SK-N-SH (cell line): ENCODE measurements at regions not wholly inside any gene's neighbourhood (a gene's known extent, or its start where the extent isn't known, plus 50 kb on each side); places are given as distances from the start of the nearest gene placed in this dataset.

Source experiments
- CTCF ChIA-PET: fragments of 300-600, 350-600 bp; formaldehyde crosslinking; extraction: SDS; loops from one replicate; lab custom pipeline; 2021; lab: Yijun Ruan, JAX
- POLR2A ChIA-PET: fragments of 350-600 bp; sonication (Branson Sonifier 250); formaldehyde crosslinking; extraction: SDS; loops from one replicate; lab custom pipeline; 2020; ENCODE audit warnings: antibody characterized with exemption, inconsistent platforms; lab: Yijun Ruan, JAX
- DNase-seq: peaks from one replicate; pipeline ENCODE4 v3.0.0; 2012
- H2AFZ ChIP-seq: fragments of 200-600 bp; sonication (generic); 2 replicates; pipeline ENCODE4 v1.8.1; 2016; ENCODE audit warnings: antibody characterized with exemption, mild to moderate bottlenecking, low read depth
- H3F3A ChIP-seq: fragments of 200-600 bp; sonication (generic); replicated peaks from 2 replicates; pipeline ENCODE3; 2016; ENCODE audit warnings: antibody characterized with exemption, mild to moderate bottlenecking; ENCODE audit not compliant: insufficient read depth
- H3K27ac ChIP-seq, 2 experiments: fragments of 200-500 bp in 1 of 2; fragments of 200-600 bp in 1 of 2; sonication (Bioruptor generic) in 1 of 2; sonication (generic), shearing (Covaris generic) in 1 of 2; 2 replicates each; pipeline versions ENCODE4 v1.5.1 to v1.6.1; 2014 to 2016; ENCODE audit warnings: low read depth in 2 of 2, inconsistent platforms in 1 of 2, low read length in 1 of 2, mild to moderate bottlenecking in 1 of 2, mixed read lengths in 1 of 2
- H3K27me3 ChIP-seq: fragments of 200-600 bp; sonication (generic), shearing (Covaris generic); 2 replicates; pipeline ENCODE4 v1.6.1; 2016; ENCODE audit warnings: mixed run types; ENCODE audit not compliant: insufficient read depth
- H3K36me3 ChIP-seq, 2 experiments: fragments of 200-500 bp in 1 of 2; fragments of 200-600 bp in 1 of 2; sonication (Bioruptor generic) in 1 of 2; sonication (generic) in 1 of 2; replicated peaks in 1 of 2; 2 replicates each; pipeline versions ENCODE3 to v1.5.1; 2014 to 2016; ENCODE audit warnings: low read length in 1 of 2, mild to moderate bottlenecking in 1 of 2; ENCODE audit not compliant: insufficient read depth in 2 of 2, control insufficient read depth in 1 of 2
- H3K4me1 ChIP-seq, 2 experiments: fragments of 200-500 bp in 1 of 2; fragments of 200-600 bp in 1 of 2; sonication (Bioruptor generic) in 1 of 2; sonication (generic), shearing (Covaris generic) in 1 of 2; 2 replicates each; pipeline versions ENCODE4 v1.5.1 to v1.6.1; 2014 to 2016; ENCODE audit warnings: low read depth in 1 of 2, low read length in 1 of 2, mixed run types in 1 of 2; ENCODE audit not compliant: insufficient read depth in 2 of 2, control insufficient read depth in 1 of 2
- H3K4me2 ChIP-seq: fragments of 200-600 bp; sonication (generic), shearing (Covaris generic); 2 replicates; pipeline ENCODE4 v1.6.1; 2017; ENCODE audit warnings: mixed run types
- H3K4me3 ChIP-seq, 2 experiments: fragments of 200-500 bp in 1 of 2; fragments of 200-600 bp in 1 of 2; sonication (Bioruptor generic) in 1 of 2; sonication (generic), shearing (Covaris generic) in 1 of 2; 2 replicates each; pipeline versions ENCODE4 v1.5.1 to v1.8.1; 2014 to 2016; ENCODE audit warnings: low read depth in 2 of 2, inconsistent platforms in 1 of 2, low read length in 1 of 2, mild to moderate bottlenecking in 1 of 2, mixed read lengths in 1 of 2, moderate library complexity in 1 of 2
- H3K79me2 ChIP-seq: fragments of 200-600 bp; sonication (generic); 2 replicates; pipeline ENCODE4 v1.8.1; 2017; ENCODE audit warnings: mild to moderate bottlenecking; ENCODE audit not compliant: insufficient read depth
- H3K9ac ChIP-seq: fragments of 200-600 bp; sonication (generic); 2 replicates; pipeline ENCODE4 v1.6.1; 2017; ENCODE audit warnings: mixed run types
- H3K9me2 ChIP-seq: fragments of 200-600 bp; sonication (generic); 2 replicates; pipeline ENCODE4 v1.6.1; 2017; ENCODE audit warnings: mixed run types
- H3K9me3 ChIP-seq: fragments of 200-600 bp; sonication (generic); 2 replicates; pipeline ENCODE4 v1.6.1; 2017; ENCODE audit warnings: mixed run types, mild to moderate bottlenecking, moderate library complexity
- H4K20me1 ChIP-seq: fragments of 200-600 bp; sonication (generic); 2 replicates; pipeline ENCODE4 v1.6.1; 2017; ENCODE audit warnings: mild to moderate bottlenecking, mixed run types; ENCODE audit not compliant: insufficient read depth
- ELF1 ChIP-seq: IDR thresholded peaks from 2 replicates; pipeline ENCODE4 v1.4.0; 2012
- EP300 ChIP-seq, 2 experiments: IDR thresholded peaks; 2 replicates each; pipeline versions ENCODE4 v1.4.0 to v1.6.1; 2012; ENCODE audit warnings: borderline replicate concordance in 1 of 2, low read depth in 1 of 2, low read length in 1 of 2
- EZH2phosphoT487 ChIP-seq: fragments of 200-600 bp; sonication (generic); IDR thresholded peaks from 2 replicates; pipeline ENCODE4 v1.6.1; 2017; ENCODE audit warnings: low read depth, mixed run types, mild to moderate bottlenecking, antibody characterized with exemption, moderate library complexity, borderline replicate concordance
- FOSL2 ChIP-seq: IDR thresholded peaks from 2 replicates; pipeline ENCODE4 v1.4.0; 2012; ENCODE audit warnings: low read depth, mild to moderate bottlenecking, moderate library complexity, borderline replicate concordance
- FOXM1 ChIP-seq: IDR thresholded peaks from 2 replicates; pipeline ENCODE4 v1.4.0; 2012; ENCODE audit warnings: low read depth, mild to moderate bottlenecking
- GATA2 ChIP-seq: sonication (generic); formaldehyde crosslinking; IDR thresholded peaks from 2 replicates; pipeline ENCODE4 v1.5.0; 2020; ENCODE audit warnings: mild to moderate bottlenecking, missing genetic modification reagents
- JUND ChIP-seq: IDR thresholded peaks from 2 replicates; pipeline ENCODE4 v1.4.0; 2012
- NFIC ChIP-seq: IDR thresholded peaks from 2 replicates; pipeline ENCODE4 v1.4.0; 2012; ENCODE audit warnings: borderline replicate concordance
- NRF1 ChIP-seq: IDR thresholded peaks from 2 replicates; pipeline ENCODE4 v1.6.1; 2012; ENCODE audit warnings: low read depth, mild to moderate bottlenecking, low read length
- RAD21 ChIP-seq: IDR thresholded peaks from 2 replicates; pipeline ENCODE4 v1.6.1; 2012; ENCODE audit warnings: mild to moderate bottlenecking, low read length
- SIN3A ChIP-seq: IDR thresholded peaks from 2 replicates; pipeline ENCODE4 v1.6.1; 2012; ENCODE audit warnings: low read depth, mild to moderate bottlenecking, low read length, moderate library complexity, borderline replicate concordance
- YY1 ChIP-seq: IDR thresholded peaks from 2 replicates; pipeline ENCODE4 v1.4.0; 2012; ENCODE audit warnings: low read depth, mild to moderate bottlenecking
- WGBS: methylation state at CpG from one replicate; pipeline ENCODE4 v1.1.6; 2017; ENCODE audit warnings: low lambda C conversion rate; 5-methylcytosine and 5-hydroxymethylcytosine counted together
- TF ChIP-seq, protein P1 (sequence below): fragments of 200-600 bp; sonication (generic); IDR thresholded peaks from 2 replicates; pipeline ENCODE4 v1.6.1; 2017; ENCODE audit warnings: antibody characterized with exemption, mild to moderate bottlenecking, moderate library complexity
- TF ChIP-seq, protein P2 (sequence below): fragments of 150-350 bp; IDR thresholded peaks from 2 replicates; pipeline ENCODE4 v1.6.1; 2016; ENCODE audit warnings: mild to moderate bottlenecking, low read depth, low read length
- TF ChIP-seq, protein P3 (sequence below): IDR thresholded peaks from 2 replicates; pipeline ENCODE4 v1.4.0; 2012; ENCODE audit warnings: low read depth, borderline replicate concordance

DNA sequence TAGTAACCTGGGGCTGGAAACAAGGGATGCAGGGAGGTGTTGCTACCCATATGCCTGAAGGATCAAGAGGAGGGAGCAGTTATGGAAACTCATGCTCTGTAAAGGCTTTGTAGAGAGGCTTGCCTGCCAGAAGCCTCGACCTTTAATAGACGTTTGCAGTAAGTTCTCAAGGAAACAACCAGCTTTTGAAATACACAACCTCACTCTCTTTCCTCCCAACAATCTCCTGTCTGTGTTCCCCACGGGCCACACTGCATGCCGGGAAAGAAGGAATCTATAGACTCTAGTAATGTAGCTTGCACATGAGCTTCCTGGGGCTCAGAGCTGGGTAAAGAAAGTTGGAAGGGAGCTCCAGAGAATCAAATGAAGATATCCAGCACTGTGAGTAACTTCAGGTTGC is 101.6 kb upstream of the PACRGL start:
- 78% methylated on average over 4 of the region's 4 CpGs for WGBS
- H3K4me3 ChIP-seq: no peak overlapping the region
- H3F3A ChIP-seq: peaks cover 12% of the 10 kb centered on the region
- no peak for DNase-seq
- H3K27me3 ChIP-seq: no peaks in the 10 kb centered on the region
- CTCF ChIA-PET: no interaction called here
- H3K79me2 ChIP-seq: no peaks in the 10 kb centered on the region
- no peak overlapping the region for H3K27ac ChIP-seq
- H2AFZ ChIP-seq: no peak overlapping the region
- H4K20me1 ChIP-seq: no peaks in the 10 kb centered on the region
- no peak overlapping the region for H3K9ac ChIP-seq
- no peaks in the 10 kb centered on the region for H3K9me2 ChIP-seq
- H3K36me3 ChIP-seq: peaks cover 60 to 65% of the 10 kb centered on the region in 2 experiments
- POLR2A ChIA-PET: no interaction called here
- H3K4me1 ChIP-seq: no peaks in the 10 kb centered on the region; a peak in 2 of 4 replicates
- TF ChIP-seq SIN3A (no peak), FOXM1 (no peak), ELF1 (no peak), NRF1 (no peak)
- TF ChIP-seq, protein P1, sequence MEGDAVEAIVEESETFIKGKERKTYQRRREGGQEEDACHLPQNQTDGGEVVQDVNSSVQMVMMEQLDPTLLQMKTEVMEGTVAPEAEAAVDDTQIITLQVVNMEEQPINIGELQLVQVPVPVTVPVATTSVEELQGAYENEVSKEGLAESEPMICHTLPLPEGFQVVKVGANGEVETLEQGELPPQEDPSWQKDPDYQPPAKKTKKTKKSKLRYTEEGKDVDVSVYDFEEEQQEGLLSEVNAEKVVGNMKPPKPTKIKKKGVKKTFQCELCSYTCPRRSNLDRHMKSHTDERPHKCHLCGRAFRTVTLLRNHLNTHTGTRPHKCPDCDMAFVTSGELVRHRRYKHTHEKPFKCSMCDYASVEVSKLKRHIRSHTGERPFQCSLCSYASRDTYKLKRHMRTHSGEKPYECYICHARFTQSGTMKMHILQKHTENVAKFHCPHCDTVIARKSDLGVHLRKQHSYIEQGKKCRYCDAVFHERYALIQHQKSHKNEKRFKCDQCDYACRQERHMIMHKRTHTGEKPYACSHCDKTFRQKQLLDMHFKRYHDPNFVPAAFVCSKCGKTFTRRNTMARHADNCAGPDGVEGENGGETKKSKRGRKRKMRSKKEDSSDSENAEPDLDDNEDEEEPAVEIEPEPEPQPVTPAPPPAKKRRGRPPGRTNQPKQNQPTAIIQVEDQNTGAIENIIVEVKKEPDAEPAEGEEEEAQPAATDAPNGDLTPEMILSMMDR: no peak
- TF ChIP-seq, all 33 proteins: peak for 0
- no peaks in the 10 kb centered on the region for H3K9me3 ChIP-seq
- H3K4me2 ChIP-seq: no peak overlapping the region

DNA sequence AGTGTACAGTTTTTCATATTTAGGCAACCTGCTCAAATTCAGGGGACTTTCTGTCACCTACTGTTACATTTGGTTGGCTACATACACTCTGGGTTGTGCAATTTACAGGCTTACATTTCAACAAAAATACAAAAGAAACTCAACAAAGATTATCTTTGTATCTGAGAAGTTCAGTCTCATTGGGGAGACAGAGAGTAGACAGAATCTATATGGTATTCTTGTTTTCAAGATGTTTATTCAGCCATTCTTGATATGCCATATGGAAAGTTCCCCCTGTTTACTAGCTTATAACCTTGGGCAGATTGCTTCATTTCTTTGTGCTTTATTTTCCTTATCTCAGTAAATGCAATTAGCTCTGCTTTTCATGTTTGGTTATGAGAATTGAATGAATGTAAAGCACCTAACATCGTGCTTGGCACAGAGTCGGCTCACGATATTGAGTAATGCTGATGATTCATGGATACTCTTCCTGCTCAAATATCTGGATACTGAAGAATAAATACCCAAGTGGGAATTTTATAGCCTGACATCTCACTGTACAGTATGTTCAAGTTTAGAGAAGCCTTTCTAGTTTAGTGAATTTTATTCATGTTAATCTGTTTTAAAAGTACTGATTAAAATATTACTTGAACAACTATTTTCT is 96.5 kb upstream of the PACRGL start:
- ChIA-PET CTCF (no interaction called here), POLR2A (no interaction called here)
- no peak overlapping the region for H2AFZ ChIP-seq
- no peaks in the 10 kb centered on the region for H3K79me2 ChIP-seq
- H4K20me1 ChIP-seq: no peaks in the 10 kb centered on the region
- 0 out of 2 replicates have a peak overlapping the region, but pooled peaks have one; percentile 1 for H3K4me2 ChIP-seq
- WGBS: 5% methylated on average over 3 of the region's 3 CpGs
- DNase-seq: peak; percentile 10
- peak overlapping the region in 1 of 2 experiments; percentile 23; a peak in 2 of 4 replicates for H3K27ac ChIP-seq
- no peaks in the 10 kb centered on the region for H3K9me2 ChIP-seq
- H3K4me1 ChIP-seq: peaks cover 0 to 4% of the 10 kb centered on the region in 2 experiments; a peak in 2 of 4 replicates
- H3K4me3 ChIP-seq: no peak overlapping the region
- H3K9ac ChIP-seq: no peak overlapping the region
- TF ChIP-seq, protein P2, sequence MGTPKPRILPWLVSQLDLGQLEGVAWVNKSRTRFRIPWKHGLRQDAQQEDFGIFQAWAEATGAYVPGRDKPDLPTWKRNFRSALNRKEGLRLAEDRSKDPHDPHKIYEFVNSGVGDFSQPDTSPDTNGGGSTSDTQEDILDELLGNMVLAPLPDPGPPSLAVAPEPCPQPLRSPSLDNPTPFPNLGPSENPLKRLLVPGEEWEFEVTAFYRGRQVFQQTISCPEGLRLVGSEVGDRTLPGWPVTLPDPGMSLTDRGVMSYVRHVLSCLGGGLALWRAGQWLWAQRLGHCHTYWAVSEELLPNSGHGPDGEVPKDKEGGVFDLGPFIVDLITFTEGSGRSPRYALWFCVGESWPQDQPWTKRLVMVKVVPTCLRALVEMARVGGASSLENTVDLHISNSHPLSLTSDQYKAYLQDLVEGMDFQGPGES: no peak
- TF ChIP-seq JUND (peak; percentile 50), GATA2 (0 out of 2 replicates have a peak, but pooled peaks have one; percentile 21), NFIC (peak; percentile 49; the same call in 1 of the 2 replicates), FOSL2 (peak; percentile 75), YY1 (no peak), ELF1 (no peak), RAD21 (no peak), EP300 (IDR thresholded peaks at IDR 0.05; ENCODE audit: borderline replicate concordance in 1 of 2, low read depth in 1 of 2, low read length in 1 of 2) (0 out of 4 replicates have a peak, but pooled peaks of 1 of the 2 experiments have one; percentile 13), EZH2phosphoT487 (no peak)
- TF ChIP-seq, protein P3, sequence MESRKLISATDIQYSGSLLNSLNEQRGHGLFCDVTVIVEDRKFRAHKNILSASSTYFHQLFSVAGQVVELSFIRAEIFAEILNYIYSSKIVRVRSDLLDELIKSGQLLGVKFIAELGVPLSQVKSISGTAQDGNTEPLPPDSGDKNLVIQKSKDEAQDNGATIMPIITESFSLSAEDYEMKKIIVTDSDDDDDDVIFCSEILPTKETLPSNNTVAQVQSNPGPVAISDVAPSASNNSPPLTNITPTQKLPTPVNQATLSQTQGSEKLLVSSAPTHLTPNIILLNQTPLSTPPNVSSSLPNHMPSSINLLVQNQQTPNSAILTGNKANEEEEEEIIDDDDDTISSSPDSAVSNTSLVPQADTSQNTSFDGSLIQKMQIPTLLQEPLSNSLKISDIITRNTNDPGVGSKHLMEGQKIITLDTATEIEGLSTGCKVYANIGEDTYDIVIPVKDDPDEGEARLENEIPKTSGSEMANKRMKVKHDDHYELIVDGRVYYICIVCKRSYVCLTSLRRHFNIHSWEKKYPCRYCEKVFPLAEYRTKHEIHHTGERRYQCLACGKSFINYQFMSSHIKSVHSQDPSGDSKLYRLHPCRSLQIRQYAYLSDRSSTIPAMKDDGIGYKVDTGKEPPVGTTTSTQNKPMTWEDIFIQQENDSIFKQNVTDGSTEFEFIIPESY: no peak
- peaks cover 38 to 59% of the 10 kb centered on the region in 2 experiments for H3K36me3 ChIP-seq
- H3K9me3 ChIP-seq: no peaks in the 10 kb centered on the region
- peaks cover 21% of the 10 kb centered on the region for H3F3A ChIP-seq
- no peaks in the 10 kb centered on the region for H3K27me3 ChIP-seq
